NCI-H146 (cell line): ENCODE measurements at regions not wholly inside any gene's neighbourhood (a gene's known extent, or its start where the extent isn't known, plus 50 kb on each side); places are given as distances from the start of the nearest gene placed in this dataset.

Source experiments
- DNase-seq: peaks from one replicate; lab custom pipeline; 2025; lab: John Stamatoyannopoulos, UW

DNA sequence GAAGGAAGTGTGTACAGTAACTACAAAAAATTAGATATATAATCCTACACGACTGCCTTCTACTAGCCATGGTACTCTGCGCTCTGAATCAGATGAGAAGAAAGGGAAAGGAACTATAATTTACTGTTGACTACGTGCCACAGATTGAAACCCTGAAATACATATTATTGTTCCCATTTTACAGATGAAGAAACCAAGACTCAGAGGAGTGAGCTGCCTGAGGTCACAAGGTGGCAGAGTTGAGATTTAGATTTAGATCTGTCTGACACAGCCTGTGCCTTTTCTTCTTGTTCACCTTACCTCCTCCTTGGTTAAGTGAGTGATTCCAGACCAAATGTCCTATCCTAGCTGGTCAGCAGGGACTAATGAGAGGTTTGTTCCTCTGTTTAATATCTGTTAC is 61.6 kb upstream of the OR4E1 start:
- no peak for DNase-seq

GRCh38 chr14:21734457-21735074 is 60.9 kb upstream of the OR4E1 start:
- peak; percentile 9 for DNase-seq

DNA sequence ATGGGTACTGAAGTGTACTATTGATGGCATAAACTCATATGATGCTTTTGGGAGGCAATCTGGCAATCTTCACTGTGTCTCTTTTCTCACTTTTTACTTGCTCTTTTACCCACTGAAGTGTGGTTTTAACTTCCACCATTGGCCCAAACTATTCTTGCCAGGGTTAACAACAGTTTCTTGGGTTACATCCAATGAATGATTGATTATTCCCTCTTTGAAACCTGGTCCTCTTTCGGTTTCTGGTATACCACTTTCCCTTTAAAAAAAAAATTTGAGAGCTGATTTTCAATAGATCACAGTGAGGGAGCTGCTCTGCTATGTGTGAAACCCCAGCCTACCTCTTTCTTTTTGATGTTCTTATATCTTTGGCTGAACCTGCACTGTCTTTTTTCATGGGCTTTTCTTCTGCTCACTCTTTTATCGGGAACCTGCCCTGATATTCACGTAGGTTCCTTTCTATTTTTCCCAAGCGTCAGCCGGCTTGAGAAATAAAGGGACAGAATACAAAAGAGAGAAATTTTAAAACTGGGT is 56.1 kb upstream of the OR4E1 start:
- no peak for DNase-seq

GRCh38 chr14:21725250-21725649 is 51.6 kb upstream of the OR4E1 start:
- DNase-seq: no peak

GRCh38 chr14:21724090-21724973 is 50.7 kb upstream of the OR4E1 start:
- no peak for DNase-seq

DNA sequence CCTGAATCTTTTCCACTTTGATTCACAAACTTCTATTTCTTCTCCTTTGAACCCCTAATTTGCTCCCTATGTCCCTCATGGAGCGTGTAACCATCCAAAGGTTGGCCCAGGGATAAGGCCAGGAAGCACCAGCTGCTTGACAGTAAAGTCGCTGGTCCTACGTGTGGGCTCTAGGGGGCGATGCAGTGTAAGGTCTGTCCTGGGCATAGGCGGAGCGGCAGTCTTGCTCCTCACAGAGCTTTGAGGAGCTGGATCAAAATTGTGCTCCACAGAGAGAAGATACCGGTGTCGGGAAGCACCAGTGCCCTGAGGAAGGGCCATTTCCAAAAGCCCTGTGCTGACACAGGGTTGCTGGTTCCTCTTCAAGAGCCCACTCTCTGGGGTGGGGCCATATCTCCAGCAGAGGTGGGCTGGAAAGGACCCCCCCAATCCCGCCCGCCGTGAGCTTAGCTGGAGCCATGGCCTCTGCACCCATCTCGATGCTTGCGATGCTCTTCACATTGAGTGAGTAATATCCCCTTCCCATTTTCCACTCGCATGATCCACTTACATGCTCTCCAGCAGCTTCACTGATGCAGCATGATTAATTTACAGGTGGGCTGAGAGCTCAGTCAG is 49.9 kb upstream of the OR4E1 start:
- DNase-seq: peak; percentile 2
